OCI-LY1 (cell line): ENCODE measurements at regions not wholly inside any gene's neighbourhood (a gene's known extent, or its start where the extent isn't known, plus 50 kb on each side); places are given as distances from the start of the nearest gene placed in this dataset.

Experiments
- CTCF ChIP-seq: fragments of 200-600 bp; sonication (generic), shearing (Covaris generic); IDR thresholded peaks from 2 replicates; pipeline ENCODE4 v1.5.1; 2017; ENCODE audit warnings: mild to moderate bottlenecking, antibody characterized with exemption, low read length, moderate library complexity, mixed read lengths
- EZH2 ChIP-seq: fragments of 200-600 bp; sonication (generic), shearing (Covaris generic); IDR thresholded peaks from 2 replicates; pipeline ENCODE4 v1.8.0; 2017; ENCODE audit warnings: borderline replicate concordance, mixed run types, mild to moderate bottlenecking, antibody characterized with exemption, low read length, moderate library complexity, mixed read lengths

- no peak for TF ChIP-seq EZH2
- TF ChIP-seq CTCF: no peak
Observed at GRCh38 chr3:103894162-103894822, 1459.5 kb downstream of the ZPLD1 start.
